Esophagus squamous epithelium (tissue), 5 donors: ENCODE measurements at regions not wholly inside any gene's neighbourhood (a gene's known extent, or its start where the extent isn't known, plus 50 kb on each side); places are given as distances from the start of the nearest gene placed in this dataset.
"Not testable (repeated sequence)": the region's sequence is repeated elsewhere in the genome, so short reads cannot be mapped to it uniquely, and the experiment has no call there.

Experiments used
- DNase-seq: peaks from one replicate; lab custom pipeline; 2025; lab: John Stamatoyannopoulos, UW
- H3K27ac ChIP-seq, 4 donors: fragments of 200-600 bp; sonication (generic); one replicate each; pipeline ENCODE4 v1.5.1; 2016 to 2019; ENCODE audit warnings: mild to moderate bottlenecking in 1 of 4
- H3K27me3 ChIP-seq, 4 donors: fragments of 200-600 bp; sonication (generic); 1 replicate in 3 of 4; 2 replicates in 1 of 4; pipeline versions ENCODE4 v1.5.1 to v1.6.0; 2017 to 2021; ENCODE audit warnings: antibody characterized with exemption in 1 of 4
- H3K36me3 ChIP-seq, 3 donors: fragments of 200-600 bp; sonication (generic); one replicate each; pipeline ENCODE4 v1.5.1; 2016 to 2019
- H3K4me1 ChIP-seq, 3 donors: fragments of 200-600 bp; sonication (generic); one replicate each; pipeline ENCODE4 v1.5.1; 2017 to 2019
- H3K4me3 ChIP-seq, 4 donors: fragments of 200-600 bp; sonication (generic); 1 replicate in 3 of 4; 2 replicates in 1 of 4; pipeline ENCODE4 v1.5.1; 2016 to 2019; ENCODE audit warnings: mild to moderate bottlenecking in 2 of 4, moderate library complexity in 1 of 4
- H3K9me3 ChIP-seq, 3 donors: fragments of 200-600 bp; sonication (generic); one replicate each; pipeline ENCODE4 v1.5.1; 2016 to 2019
- POLR2A ChIP-seq, 4 donors: fragments of 450-650 bp; IDR thresholded peaks; one replicate each; pipeline ENCODE4 v1.6.1; 2017; ENCODE audit warnings: antibody characterized with exemption in 4 of 4, mild to moderate bottlenecking in 4 of 4, moderate library complexity in 3 of 4
- WGBS, 2 donors: methylation state at CpG; one replicate each; pipeline ENCODE4 v1.1.5; 2018; 5-methylcytosine and 5-hydroxymethylcytosine counted together
- intact Hi-C: fragments of 100-400 bp; cut with DNase I; formaldehyde crosslinking; loops from one replicate; pipeline ENCODE4 v1.15.0; 2022
- TF ChIP-seq, protein P1 (sequence below), 6 experiments: fragments of 450-650 bp in 4 of 6; fragments of 200-600 bp in 2 of 6; sonication (generic) in 2 of 6; IDR thresholded peaks; one replicate each; pipeline ENCODE4 v1.5.1; 2016 to 2019; ENCODE audit warnings: antibody characterized with exemption in 6 of 6, mild to moderate bottlenecking in 4 of 6, moderate library complexity in 4 of 6
- donor health status: DM: yes; HTN: yes; CAD: no.

DNA sequence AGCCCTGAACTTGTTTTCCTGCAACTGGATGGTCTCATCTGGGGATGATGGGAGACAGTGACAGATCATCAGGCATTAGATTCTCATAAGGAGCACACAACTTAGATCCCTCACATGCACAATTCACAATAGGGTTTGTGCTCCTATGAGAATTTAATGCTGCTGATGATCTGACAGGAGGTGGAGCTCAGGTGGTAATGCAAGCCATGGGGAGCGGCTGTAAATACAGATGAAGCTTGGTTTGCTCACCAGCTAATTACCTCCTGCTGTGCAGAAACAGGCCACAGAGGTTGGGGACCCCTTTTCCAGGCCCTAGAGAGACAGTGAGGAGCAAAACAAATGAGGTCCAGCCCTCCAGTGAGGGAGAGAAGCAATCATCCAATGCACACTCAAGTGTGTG, 168.6 kb downstream of the RGS9 start:
- H3K4me3 ChIP-seq: no peak overlapping the region
- H3K36me3 ChIP-seq: no peaks in the 10 kb centered on the region
- no peak for DNase-seq
- H3K27me3 ChIP-seq: peaks cover 0 to 8% (median 0%) of the 10 kb centered on the region in 4 donors
- no peak for TF ChIP-seq POLR2A (IDR thresholded peaks at IDR 0.05)
- TF ChIP-seq, protein P1, sequence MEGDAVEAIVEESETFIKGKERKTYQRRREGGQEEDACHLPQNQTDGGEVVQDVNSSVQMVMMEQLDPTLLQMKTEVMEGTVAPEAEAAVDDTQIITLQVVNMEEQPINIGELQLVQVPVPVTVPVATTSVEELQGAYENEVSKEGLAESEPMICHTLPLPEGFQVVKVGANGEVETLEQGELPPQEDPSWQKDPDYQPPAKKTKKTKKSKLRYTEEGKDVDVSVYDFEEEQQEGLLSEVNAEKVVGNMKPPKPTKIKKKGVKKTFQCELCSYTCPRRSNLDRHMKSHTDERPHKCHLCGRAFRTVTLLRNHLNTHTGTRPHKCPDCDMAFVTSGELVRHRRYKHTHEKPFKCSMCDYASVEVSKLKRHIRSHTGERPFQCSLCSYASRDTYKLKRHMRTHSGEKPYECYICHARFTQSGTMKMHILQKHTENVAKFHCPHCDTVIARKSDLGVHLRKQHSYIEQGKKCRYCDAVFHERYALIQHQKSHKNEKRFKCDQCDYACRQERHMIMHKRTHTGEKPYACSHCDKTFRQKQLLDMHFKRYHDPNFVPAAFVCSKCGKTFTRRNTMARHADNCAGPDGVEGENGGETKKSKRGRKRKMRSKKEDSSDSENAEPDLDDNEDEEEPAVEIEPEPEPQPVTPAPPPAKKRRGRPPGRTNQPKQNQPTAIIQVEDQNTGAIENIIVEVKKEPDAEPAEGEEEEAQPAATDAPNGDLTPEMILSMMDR (IDR thresholded peaks at IDR 0.05): no peak
- H3K27ac ChIP-seq: no peak overlapping the region
- H3K9me3 ChIP-seq: no peaks in the 10 kb centered on the region
- WGBS, 2 donors: 67 to 75% methylated on average over 1 of the region's 1 CpG
- intact Hi-C loops: no loop called here
- no peaks in the 10 kb centered on the region for H3K4me1 ChIP-seq

DNA sequence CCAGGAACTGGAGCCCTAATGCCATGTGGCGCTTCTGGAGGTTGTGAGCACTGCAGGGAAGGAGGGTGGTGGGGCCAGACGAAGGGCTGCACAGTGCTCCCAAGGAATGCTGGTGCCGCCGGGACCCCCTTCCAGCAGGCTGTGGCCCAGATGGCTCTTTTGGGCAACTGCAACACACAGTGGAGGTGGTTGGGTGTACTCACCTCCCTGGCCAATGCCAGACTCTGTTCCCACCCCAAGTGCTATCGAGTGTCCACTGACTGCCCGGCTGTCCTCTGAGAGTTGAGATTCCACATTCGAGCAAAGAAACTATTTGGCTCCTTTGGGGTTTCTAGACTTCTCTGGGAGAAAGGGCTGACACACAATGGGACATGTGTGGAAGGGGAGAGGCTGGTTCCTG, 167.9 kb downstream of the RGS9 start:
- Histone ChIP-seq H3K4me1 (no peaks in the 10 kb centered on the region), H3K27me3 (peaks cover 0 to 8% (median 0%) of the 10 kb centered on the region in 4 donors), H3K27ac (no peak overlapping the region), H3K4me3 (no peak overlapping the region), H3K36me3 (no peaks in the 10 kb centered on the region), H3K9me3 (no peaks in the 10 kb centered on the region)
- DNase-seq: no peak
- WGBS, 2 donors: 84 to 89% methylated on average over 6 to 7 of the region's 7 CpGs
- intact Hi-C loops: no loop called here
- TF ChIP-seq, protein P1 (IDR thresholded peaks at IDR 0.05): no peak
- no peak for TF ChIP-seq POLR2A (IDR thresholded peaks at IDR 0.05)

DNA sequence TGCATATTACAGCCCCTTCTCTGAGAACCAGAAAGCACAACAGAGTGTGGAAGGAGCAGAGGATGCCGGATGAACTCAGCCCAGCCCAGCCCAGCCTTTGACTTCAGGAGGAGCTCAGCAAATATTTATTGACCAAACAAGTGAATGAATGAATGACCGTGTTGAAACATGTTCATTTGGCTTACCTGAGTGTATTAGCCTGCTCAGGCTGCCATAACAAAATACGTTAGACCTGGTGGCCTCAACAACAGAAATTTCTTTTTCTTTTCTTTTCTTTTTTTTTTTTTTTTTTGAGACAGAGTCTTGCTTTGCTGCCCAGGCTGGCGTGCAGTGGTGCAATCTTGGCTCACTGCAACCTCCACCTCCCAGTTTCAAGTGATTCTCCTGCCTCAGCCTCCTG, 164.7 kb downstream of the RGS9 start:
- H3K4me3 ChIP-seq, H3K9me3 ChIP-seq, H3K36me3 ChIP-seq, H3K4me1 ChIP-seq, intact Hi-C loops, DNase-seq, H3K27ac ChIP-seq, H3K27me3 ChIP-seq: not testable (repeated sequence)
- WGBS, 2 donors: 48 to 53% methylated on average over 4 of the region's 4 CpGs

DNA sequence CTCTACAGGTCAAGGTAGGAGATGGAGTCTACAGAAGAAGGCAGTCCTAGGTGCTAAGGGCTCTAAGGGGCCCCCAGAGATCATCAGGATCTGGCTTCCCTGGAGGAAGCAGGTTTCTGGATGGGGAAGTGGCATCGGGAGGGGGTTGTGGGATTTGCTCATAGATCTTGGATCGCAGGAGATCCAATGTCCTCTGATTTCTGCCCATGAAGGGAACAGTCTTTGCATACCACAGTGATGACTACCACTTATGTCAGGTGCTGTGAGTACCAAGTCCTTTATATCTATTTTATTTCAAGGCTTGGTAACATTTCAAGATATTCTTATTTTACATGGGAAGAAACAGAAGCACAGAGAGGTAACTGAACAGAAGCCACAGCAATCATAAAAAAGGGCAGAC, 164.0 kb downstream of the RGS9 start:
- peaks cover 0 to 8% (median 0%) of the 10 kb centered on the region in 4 donors for H3K27me3 ChIP-seq
- no peak overlapping the region for H3K4me3 ChIP-seq
- DNase-seq: no peak
- WGBS, 2 donors: 90 to 91% methylated on average over 2 of the region's 2 CpGs
- TF ChIP-seq, protein P1 (IDR thresholded peaks at IDR 0.05): no peak
- no peak for TF ChIP-seq POLR2A (IDR thresholded peaks at IDR 0.05)
- H3K9me3 ChIP-seq: no peaks in the 10 kb centered on the region
- H3K27ac ChIP-seq: no peak overlapping the region
- no peaks in the 10 kb centered on the region for H3K4me1 ChIP-seq
- intact Hi-C loops: no loop called here
- no peaks in the 10 kb centered on the region for H3K36me3 ChIP-seq

DNA sequence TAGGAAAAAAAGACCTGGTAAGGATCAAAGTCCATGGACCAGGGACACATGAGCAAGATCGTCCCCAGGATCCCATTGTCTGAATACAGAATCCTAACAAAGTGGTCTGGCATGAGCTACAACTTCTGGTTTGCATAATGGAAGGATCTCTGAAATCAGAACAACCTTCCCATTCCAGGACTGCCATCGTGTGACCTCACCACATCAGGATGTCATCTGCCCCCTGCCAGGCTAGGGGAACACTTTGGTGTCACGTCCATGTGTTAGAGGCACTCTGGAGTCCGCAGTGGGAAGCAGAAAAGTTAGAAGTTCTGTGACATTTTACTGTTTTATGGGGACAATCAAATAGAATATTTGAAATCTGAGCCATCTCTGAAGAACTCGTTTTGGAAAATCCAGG, 160.7 kb downstream of the RGS9 start:
- WGBS, 2 donors: 61 to 64% methylated on average over 5 of the region's 5 CpGs

More for the DNA sequence above, 160.7 kb downstream of the RGS9 start:
- TF ChIP-seq POLR2A (IDR thresholded peaks at IDR 0.05): no peak
- TF ChIP-seq, protein P1 (IDR thresholded peaks at IDR 0.05): no peak
- DNase-seq: no peak
- intact Hi-C loops: loop anchor here (10.0 kb wide), 1 partner anchor 867 kb away; no protein-coding TSS in a partner anchor
- H3K27me3 ChIP-seq: no peaks in the 10 kb centered on the region
- H3K4me3 ChIP-seq: no peak overlapping the region
- peaks cover 0 to 10% (median 0%) of the 10 kb centered on the region in 3 donors for H3K4me1 ChIP-seq
- no peak overlapping the region for H3K27ac ChIP-seq
- H3K9me3 ChIP-seq: no peaks in the 10 kb centered on the region
- H3K36me3 ChIP-seq: no peaks in the 10 kb centered on the region
